NCI-H526 treated with DMSO at 0.1 percent for 48 hours (cell line): ENCODE measurements at regions not wholly inside any gene's neighbourhood (a gene's known extent, or its start where the extent isn't known, plus 50 kb on each side); places are given as distances from the start of the nearest gene placed in this dataset.

Experiments
- DNase-seq: peaks from one replicate; lab custom pipeline; 2025; lab: John Stamatoyannopoulos, UW

DNA sequence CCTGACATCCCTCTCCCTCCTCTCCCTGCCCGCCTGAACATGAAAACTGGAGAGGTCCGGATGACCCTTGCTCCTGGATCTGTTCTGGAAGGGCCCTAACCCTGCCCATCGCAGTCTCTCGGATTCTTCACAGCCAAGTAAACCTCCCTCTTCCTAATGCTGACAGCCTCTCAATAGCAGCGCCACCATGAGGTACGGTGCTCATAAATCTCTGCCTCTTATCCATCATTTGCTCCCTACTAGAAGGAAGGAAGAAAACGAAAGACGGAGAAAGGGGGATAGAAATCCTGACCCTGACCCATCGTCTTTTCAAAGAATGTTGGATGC is 257.9 kb downstream of the BCL11A start:
- DNase-seq, result no peak

- peak; percentile 55 for DNase-seq
Measured at GRCh38 chr2:60294901-60295635, 258.4 kb downstream of the BCL11A start.

GRCh38 chr2:60292242-60292641 is 261.2 kb downstream of the BCL11A start:
- DNase-seq, result no peak

DNA sequence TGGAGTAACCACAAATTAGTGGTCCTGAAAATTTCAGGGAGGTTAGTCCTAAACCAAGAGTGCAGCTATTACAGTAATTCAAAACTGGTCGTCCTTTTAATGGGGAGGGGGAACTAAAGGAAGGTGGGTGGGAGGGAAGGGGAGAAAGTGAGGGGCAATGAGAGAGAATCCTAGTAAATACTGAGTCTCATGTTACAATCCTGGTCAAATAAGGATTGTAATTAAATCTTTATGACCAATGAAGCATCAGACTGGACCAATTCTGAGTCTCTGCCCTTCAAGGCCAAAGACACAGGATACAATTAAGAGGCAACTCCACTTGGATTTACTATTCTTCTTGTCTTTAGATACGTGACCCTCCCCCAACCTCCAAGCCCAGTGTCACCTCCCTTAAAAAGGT is 262.9 kb downstream of the BCL11A start:
- DNase-seq, result no peak

- no peak for DNase-seq
Measured at GRCh38 chr2:60285626-60286316, 267.7 kb downstream of the BCL11A start.

DNA sequence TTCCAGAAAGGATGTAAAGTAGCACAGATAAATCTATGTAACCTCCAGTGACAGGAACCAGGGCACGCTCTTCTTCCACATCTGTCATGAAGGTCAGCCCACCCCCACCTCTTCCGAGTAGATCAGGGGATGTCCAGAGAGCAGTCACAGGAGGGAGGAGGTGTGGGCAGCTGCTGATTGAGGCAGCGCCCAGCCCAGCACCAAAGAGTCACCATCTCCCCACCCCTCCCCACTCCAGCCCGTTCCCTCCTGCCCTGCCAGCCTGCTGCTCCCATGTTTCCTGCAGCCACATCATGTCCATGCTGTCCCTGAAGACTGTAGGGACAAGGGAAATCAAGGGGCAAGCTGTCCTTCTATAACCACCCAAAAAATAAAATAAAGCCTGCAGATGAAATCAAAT is 269.8 kb downstream of the BCL11A start:
- no peak for DNase-seq

DNA sequence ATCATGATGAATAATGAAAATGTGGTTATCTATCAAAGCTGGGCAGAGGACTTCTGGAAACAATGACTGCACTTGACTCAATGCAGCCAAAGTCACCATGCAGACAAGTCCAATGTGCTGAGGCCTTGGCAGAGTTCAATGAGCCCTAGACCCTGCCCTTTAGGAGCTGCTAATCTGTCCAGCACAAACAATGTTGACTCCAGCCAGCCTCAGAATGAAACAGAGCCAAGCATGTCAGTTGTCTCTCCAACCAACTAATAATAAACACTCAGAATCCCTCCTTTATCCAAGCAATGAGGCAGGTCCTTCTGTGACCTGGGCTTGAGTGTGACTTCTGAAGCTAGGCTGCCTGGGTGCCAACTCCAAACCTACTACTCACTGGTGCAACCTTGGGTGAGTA is 270.6 kb downstream of the BCL11A start:
- DNase-seq, result no peak

DNA sequence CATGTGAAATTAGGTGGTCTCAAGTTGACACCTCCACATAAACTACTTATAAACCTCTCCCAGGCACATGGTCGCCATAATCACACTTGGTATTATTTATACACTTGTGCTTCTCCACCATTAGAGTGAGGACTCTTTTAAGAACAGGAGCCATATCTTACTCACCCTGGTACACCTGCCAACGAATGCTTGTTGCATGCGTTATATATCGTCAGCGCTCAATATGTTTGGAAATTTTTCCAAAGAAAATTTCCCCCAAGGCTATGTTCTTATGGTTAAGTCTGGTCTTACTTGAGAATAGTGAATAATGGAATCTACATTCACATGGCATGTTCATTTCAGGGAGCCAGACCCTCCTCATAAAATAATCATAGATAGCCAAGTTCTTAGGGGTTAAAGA is 271.7 kb downstream of the BCL11A start:
- no peak for DNase-seq

DNA sequence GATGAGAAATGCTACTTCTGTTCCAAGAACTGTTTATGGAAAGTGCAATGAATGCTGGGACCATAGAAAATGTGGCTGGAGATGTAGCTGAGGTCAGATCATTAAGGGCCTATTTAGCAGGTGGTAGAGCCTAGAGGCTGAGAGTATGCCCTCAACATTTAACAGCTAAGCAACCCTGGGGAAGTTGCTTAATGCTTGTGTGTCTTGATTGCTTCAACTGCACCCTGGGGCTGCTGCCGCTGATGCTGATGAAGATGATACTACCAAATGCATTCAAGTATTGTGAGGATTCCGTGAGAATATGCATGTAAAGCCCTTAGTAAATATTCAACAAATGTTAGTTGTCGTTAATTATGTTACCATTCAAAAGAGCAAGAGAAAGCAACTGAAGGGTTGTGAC is 273.2 kb downstream of the BCL11A start:
- DNase-seq, result no peak

DNA sequence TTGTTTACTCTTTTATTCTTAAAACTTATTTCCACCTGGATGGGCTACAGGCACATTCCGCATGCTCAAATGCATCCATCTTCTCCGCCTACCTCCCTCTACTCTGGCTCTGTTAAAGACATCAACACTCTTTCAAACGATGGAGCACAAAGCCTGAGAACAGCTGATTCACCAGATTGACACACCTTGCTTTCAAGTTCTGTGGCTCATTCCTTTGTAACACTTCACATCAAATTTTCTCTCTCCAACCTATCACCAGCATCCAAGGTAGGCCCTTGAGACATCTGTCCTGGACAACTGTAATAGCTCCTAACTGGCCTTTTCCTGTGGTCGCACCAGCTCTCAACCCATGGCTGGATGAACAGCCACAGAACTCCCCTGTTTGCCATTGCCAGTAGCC is 274.5 kb downstream of the BCL11A start:
- DNase-seq, result no peak

GRCh38 chr2:60275958-60276357 is 277.5 kb downstream of the BCL11A start:
- no peak for DNase-seq

GRCh38 chr2:60273836-60274235 is 279.6 kb downstream of the BCL11A start:
- no peak for DNase-seq

- DNase-seq, result no peak
Measured at GRCh38 chr2:60271713-60272112, 281.7 kb downstream of the BCL11A start.

- no peak for DNase-seq
Measured at GRCh38 chr2:60271131-60271530, 282.3 kb downstream of the BCL11A start.

DNA sequence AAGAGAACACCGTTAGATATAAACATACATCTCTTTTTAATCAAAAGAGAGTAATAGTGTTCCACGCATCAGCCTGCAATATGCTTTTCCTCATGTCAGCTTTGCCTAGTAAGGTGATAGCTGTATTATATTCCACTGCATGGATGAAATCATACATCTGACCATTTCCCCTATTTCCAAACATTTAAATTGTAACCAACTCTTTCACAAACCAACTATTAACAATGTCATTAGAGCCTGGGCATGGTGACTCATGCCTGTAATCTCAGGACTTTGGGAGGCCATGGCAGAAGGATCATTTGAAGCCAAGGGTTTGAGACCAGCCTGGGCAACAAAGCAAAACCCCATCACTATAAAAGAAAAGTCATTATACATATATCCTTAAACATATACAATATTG is 284.8 kb downstream of the BCL11A start:
- no peak for DNase-seq

GRCh38 chr2:60268032-60268431 is 285.4 kb downstream of the BCL11A start:
- no peak for DNase-seq

- DNase-seq, result no peak
Measured at GRCh38 chr2:60267122-60267521, 286.3 kb downstream of the BCL11A start.

- no peak for DNase-seq
Measured at GRCh38 chr2:60262178-60262577, 291.3 kb downstream of the BCL11A start.

- DNase-seq, result no peak
Measured at GRCh38 chr2:60260639-60261296, 292.7 kb downstream of the BCL11A start.

GRCh38 chr2:60259781-60260180 is 293.7 kb downstream of the BCL11A start:
- DNase-seq, result no peak

GRCh38 chr2:60252581-60253150 is 300.8 kb downstream of the BCL11A start:
- no peak for DNase-seq

GRCh38 chr2:60251247-60251646 is 302.2 kb downstream of the BCL11A start:
- DNase-seq, result no peak

DNA sequence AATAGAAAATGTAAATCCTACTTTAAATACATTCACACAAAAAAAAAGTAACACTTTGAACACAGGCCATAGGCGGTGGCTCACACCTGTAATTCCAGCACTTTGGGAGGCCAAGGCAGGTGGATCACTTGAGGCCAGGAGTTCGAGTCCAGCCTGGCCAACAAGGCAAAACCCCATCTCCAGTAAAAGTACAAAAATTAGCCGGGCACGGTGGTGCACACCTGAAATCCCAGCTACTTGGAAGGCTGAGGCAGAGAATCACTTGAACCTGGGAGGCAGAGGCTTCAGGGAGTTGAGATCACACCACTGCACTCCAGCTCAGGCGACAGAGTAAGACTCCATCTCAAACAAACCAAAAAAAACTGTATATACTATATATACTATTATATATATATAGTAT is 303.6 kb downstream of the BCL11A start:
- no peak for DNase-seq
